HepG2 (cell line): ENCODE measurements at regions not wholly inside any gene's neighbourhood (a gene's known extent, or its start where the extent isn't known, plus 50 kb on each side); places are given as distances from the start of the nearest gene placed in this dataset.

ENCODE experiments used
- ATM ChIP-seq: fragments of 450-650 bp; IDR thresholded peaks from 2 replicates; pipeline ENCODE4 v1.7.1; 2017; ENCODE audit warnings: mild to moderate bottlenecking, borderline replicate concordance
- ESRRA ChIP-seq: sonication (generic); formaldehyde crosslinking; IDR thresholded peaks from 2 replicates; pipeline ENCODE4 v1.5.1; 2020; ENCODE audit warnings: mild to moderate bottlenecking, low read depth, missing genetic modification reagents
- LCORL ChIP-seq, 2 experiments: fragments of 450-650 bp in 1 of 2; sonication (generic) in 1 of 2; formaldehyde crosslinking in 1 of 2; IDR thresholded peaks; 2 replicates each; pipeline versions ENCODE4 v1.5.0 to v1.6.1; 2017 to 2020; ENCODE audit warnings: antibody characterized with exemption in 1 of 2, missing genetic modification reagents in 1 of 2
- TCF7L2 ChIP-seq: IDR thresholded peaks from 2 replicates; pipeline ENCODE4 v1.6.1; 2011; ENCODE audit warnings: mild to moderate bottlenecking, low read depth, low read length, moderate library complexity
- TGIF2 ChIP-seq: IDR thresholded peaks from 2 replicates; pipeline ENCODE4 v1.6.1; 2016; ENCODE audit warnings: control low read depth, missing compliant biosample characterization
- U2AF1 ChIP-seq: fragments of 200-400 bp; formaldehyde crosslinking; optimal IDR thresholded peaks from 2 replicates; pipeline ENCODE3; 2017; ENCODE audit warnings: mild to moderate bottlenecking, low read depth, low read length
- TF ChIP-seq, protein P1 (sequence below): sonication (generic); formaldehyde crosslinking; IDR thresholded peaks from 2 replicates; pipeline ENCODE4 v1.5.0; 2020; ENCODE audit warnings: mild to moderate bottlenecking, missing genetic modification reagents, moderate library complexity
- TF ChIP-seq, protein P2 (sequence below): sonication (generic); formaldehyde crosslinking; IDR thresholded peaks from 2 replicates; pipeline ENCODE4 v1.9.0; 2021; ENCODE audit warnings: missing genetic modification reagents, mild to moderate bottlenecking, borderline replicate concordance
- TF ChIP-seq, protein P3 (sequence below), 2 experiments: IDR thresholded peaks; 2 replicates each; pipeline ENCODE4 v1.6.1; 2011 to 2012; ENCODE audit warnings: low read length in 2 of 2, borderline replicate concordance in 1 of 2, low read depth in 1 of 2, mild to moderate bottlenecking in 1 of 2, moderate library complexity in 1 of 2

DNA sequence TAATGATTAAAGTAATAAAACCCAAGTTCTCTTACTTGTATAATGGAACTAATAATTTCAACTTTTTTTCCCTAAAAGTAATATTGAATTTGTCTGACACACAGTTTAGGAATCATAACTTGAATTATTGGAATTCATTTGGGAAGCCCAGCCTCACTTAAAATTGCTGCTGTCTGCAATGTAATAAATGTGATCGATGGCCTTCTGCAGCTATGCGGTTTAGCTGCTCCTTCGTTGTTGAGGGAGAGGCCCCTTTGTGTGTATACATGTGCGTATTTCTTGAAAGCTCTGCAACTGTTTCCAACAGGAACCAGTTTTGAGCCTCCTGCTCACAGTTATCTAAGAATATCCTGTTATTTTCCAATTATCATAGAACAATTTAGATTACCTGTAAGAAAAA is 152.5 kb downstream of the AKR1D1 start:
- TF ChIP-seq TCF7L2: no peak
- TF ChIP-seq TGIF2 (CRISPR knock-in tag): no peak
- no peak for TF ChIP-seq ESRRA
- TF ChIP-seq, protein P1, sequence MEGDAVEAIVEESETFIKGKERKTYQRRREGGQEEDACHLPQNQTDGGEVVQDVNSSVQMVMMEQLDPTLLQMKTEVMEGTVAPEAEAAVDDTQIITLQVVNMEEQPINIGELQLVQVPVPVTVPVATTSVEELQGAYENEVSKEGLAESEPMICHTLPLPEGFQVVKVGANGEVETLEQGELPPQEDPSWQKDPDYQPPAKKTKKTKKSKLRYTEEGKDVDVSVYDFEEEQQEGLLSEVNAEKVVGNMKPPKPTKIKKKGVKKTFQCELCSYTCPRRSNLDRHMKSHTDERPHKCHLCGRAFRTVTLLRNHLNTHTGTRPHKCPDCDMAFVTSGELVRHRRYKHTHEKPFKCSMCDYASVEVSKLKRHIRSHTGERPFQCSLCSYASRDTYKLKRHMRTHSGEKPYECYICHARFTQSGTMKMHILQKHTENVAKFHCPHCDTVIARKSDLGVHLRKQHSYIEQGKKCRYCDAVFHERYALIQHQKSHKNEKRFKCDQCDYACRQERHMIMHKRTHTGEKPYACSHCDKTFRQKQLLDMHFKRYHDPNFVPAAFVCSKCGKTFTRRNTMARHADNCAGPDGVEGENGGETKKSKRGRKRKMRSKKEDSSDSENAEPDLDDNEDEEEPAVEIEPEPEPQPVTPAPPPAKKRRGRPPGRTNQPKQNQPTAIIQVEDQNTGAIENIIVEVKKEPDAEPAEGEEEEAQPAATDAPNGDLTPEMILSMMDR (CRISPR knock-in tag): no peak
- no peak for TF ChIP-seq U2AF1
- TF ChIP-seq, protein P2, sequence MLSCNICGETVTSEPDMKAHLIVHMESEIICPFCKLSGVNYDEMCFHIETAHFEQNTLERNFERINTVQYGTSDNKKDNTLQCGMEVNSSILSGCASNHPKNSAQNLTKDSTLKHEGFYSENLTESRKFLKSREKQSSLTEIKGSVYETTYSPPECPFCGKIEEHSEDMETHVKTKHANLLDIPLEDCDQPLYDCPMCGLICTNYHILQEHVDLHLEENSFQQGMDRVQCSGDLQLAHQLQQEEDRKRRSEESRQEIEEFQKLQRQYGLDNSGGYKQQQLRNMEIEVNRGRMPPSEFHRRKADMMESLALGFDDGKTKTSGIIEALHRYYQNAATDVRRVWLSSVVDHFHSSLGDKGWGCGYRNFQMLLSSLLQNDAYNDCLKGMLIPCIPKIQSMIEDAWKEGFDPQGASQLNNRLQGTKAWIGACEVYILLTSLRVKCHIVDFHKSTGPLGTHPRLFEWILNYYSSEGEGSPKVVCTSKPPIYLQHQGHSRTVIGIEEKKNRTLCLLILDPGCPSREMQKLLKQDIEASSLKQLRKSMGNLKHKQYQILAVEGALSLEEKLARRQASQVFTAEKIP (CRISPR knock-in tag): no peak
- TF ChIP-seq LCORL (IDR thresholded peaks at IDR 0.05): no peak
- no peak for TF ChIP-seq LCORL (CRISPR knock-in tag; IDR thresholded peaks at IDR 0.05)
- TF ChIP-seq, protein P3, sequence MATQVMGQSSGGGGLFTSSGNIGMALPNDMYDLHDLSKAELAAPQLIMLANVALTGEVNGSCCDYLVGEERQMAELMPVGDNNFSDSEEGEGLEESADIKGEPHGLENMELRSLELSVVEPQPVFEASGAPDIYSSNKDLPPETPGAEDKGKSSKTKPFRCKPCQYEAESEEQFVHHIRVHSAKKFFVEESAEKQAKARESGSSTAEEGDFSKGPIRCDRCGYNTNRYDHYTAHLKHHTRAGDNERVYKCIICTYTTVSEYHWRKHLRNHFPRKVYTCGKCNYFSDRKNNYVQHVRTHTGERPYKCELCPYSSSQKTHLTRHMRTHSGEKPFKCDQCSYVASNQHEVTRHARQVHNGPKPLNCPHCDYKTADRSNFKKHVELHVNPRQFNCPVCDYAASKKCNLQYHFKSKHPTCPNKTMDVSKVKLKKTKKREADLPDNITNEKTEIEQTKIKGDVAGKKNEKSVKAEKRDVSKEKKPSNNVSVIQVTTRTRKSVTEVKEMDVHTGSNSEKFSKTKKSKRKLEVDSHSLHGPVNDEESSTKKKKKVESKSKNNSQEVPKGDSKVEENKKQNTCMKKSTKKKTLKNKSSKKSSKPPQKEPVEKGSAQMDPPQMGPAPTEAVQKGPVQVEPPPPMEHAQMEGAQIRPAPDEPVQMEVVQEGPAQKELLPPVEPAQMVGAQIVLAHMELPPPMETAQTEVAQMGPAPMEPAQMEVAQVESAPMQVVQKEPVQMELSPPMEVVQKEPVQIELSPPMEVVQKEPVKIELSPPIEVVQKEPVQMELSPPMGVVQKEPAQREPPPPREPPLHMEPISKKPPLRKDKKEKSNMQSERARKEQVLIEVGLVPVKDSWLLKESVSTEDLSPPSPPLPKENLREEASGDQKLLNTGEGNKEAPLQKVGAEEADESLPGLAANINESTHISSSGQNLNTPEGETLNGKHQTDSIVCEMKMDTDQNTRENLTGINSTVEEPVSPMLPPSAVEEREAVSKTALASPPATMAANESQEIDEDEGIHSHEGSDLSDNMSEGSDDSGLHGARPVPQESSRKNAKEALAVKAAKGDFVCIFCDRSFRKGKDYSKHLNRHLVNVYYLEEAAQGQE (IDR thresholded peaks at IDR 0.05; ENCODE audit: borderline replicate concordance in 1 of 2, low read depth in 1 of 2, low read length in 2 of 2): no peak
- no peak for TF ChIP-seq ATM
